ENCODE measurements at regions not wholly inside any gene's neighbourhood (a gene's known extent, or its start where the extent isn't known, plus 50 kb on each side); places are given as distances from the start of the nearest gene placed in this dataset.

DNA sequence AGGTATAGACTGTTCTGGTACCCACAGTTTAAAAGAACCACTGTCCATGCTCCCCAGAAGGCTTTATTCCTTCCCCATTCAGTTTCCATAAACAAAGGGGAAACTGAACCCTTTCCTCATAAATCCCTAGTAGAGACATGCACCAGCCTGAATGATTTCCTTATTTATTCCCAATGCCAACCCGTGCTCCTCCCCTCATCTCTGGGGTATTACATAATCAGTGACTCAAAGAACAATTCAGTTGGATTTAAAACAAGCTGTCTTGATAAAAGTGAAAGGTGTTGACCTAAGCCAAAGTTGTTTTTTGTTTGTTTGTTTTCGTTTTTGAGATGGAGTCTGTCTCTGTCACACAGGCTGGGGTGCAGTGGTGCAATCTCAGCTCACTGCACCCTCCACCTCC is 418.5 kb upstream of the CNTNAP5 start:
- TF ChIP-seq, protein P1, sequence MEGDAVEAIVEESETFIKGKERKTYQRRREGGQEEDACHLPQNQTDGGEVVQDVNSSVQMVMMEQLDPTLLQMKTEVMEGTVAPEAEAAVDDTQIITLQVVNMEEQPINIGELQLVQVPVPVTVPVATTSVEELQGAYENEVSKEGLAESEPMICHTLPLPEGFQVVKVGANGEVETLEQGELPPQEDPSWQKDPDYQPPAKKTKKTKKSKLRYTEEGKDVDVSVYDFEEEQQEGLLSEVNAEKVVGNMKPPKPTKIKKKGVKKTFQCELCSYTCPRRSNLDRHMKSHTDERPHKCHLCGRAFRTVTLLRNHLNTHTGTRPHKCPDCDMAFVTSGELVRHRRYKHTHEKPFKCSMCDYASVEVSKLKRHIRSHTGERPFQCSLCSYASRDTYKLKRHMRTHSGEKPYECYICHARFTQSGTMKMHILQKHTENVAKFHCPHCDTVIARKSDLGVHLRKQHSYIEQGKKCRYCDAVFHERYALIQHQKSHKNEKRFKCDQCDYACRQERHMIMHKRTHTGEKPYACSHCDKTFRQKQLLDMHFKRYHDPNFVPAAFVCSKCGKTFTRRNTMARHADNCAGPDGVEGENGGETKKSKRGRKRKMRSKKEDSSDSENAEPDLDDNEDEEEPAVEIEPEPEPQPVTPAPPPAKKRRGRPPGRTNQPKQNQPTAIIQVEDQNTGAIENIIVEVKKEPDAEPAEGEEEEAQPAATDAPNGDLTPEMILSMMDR (IDR thresholded peaks at IDR 0.05) = no peak
- TF ChIP-seq POLR2AphosphoS5 (IDR thresholded peaks at IDR 0.05; ENCODE audit: low read depth, low read length) = no peak
- no peak for TF ChIP-seq TCF7L2 (IDR thresholded peaks at IDR 0.05; ENCODE audit: low read depth, low read length)
- TF ChIP-seq, protein P2, sequence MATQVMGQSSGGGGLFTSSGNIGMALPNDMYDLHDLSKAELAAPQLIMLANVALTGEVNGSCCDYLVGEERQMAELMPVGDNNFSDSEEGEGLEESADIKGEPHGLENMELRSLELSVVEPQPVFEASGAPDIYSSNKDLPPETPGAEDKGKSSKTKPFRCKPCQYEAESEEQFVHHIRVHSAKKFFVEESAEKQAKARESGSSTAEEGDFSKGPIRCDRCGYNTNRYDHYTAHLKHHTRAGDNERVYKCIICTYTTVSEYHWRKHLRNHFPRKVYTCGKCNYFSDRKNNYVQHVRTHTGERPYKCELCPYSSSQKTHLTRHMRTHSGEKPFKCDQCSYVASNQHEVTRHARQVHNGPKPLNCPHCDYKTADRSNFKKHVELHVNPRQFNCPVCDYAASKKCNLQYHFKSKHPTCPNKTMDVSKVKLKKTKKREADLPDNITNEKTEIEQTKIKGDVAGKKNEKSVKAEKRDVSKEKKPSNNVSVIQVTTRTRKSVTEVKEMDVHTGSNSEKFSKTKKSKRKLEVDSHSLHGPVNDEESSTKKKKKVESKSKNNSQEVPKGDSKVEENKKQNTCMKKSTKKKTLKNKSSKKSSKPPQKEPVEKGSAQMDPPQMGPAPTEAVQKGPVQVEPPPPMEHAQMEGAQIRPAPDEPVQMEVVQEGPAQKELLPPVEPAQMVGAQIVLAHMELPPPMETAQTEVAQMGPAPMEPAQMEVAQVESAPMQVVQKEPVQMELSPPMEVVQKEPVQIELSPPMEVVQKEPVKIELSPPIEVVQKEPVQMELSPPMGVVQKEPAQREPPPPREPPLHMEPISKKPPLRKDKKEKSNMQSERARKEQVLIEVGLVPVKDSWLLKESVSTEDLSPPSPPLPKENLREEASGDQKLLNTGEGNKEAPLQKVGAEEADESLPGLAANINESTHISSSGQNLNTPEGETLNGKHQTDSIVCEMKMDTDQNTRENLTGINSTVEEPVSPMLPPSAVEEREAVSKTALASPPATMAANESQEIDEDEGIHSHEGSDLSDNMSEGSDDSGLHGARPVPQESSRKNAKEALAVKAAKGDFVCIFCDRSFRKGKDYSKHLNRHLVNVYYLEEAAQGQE (IDR thresholded peaks at IDR 0.05; ENCODE audit: insufficient read depth in 1 of 2, low read depth in 2 of 2, low read length in 1 of 2) = no peak
- no peak for TF ChIP-seq SIN3A (IDR thresholded peaks at IDR 0.05; ENCODE audit: borderline replicate concordance, insufficient read depth, low read depth, low read length)

All from Panc1 (cell line).